ENCODE measurements at regions not wholly inside any gene's neighbourhood (a gene's known extent, or its start where the extent isn't known, plus 50 kb on each side); places are given as distances from the start of the nearest gene placed in this dataset.

DNA sequence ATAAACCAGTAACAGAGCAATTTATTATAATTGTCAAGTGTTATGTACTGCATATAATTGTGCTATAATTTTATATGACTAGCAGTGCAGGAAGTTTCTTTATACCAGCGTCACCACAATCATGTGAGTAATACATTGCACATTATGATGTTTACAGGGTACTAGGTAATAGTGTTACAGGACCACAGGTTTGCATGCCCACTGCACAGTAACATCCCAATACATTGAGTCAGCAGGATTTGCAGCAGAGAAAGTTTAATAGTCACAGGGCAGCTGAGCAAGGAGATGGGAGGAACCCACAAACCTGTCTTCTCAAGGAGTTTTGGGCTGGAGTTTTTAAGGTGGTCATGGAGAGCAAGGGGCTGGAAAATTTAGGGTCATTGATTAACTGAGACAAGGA lies 1042.9 kb upstream of the ACVR2A start:
- no peak for TF ChIP-seq CTCF (IDR thresholded peaks at IDR 0.05)
- TF ChIP-seq EZH2 (IDR thresholded peaks at IDR 0.05; ENCODE audit: borderline replicate concordance, insufficient read depth, low read depth, low read length, poor library complexity, severe bottlenecking): no peak
- POLR2A ChIA-PET: no interaction called here
- no peaks in the 10 kb centered on the region for H3K4me1 Mint-ChIP-seq
- intact Hi-C loops (cut with micrococcal nuclease): no loop called here
- no peak overlapping the region for H3K27ac ChIP-seq (ENCODE audit: low read length in 2 of 2)
- H3K27me3 Mint-ChIP-seq: no peaks in the 10 kb centered on the region
- H2AFZ ChIP-seq (ENCODE audit: insufficient read depth, low read depth, low read length, poor library complexity, severe bottlenecking): no peak overlapping the region
- no peaks in the 10 kb centered on the region for H3K4me1 ChIP-seq (ENCODE audit: control insufficient read depth in 2 of 2, insufficient read depth in 2 of 2, low read length in 2 of 2)
- peaks cover 0 to 2% (median 0%) of the 10 kb centered on the region in 3 donors for H3K9me3 ChIP-seq (ENCODE audit: control extremely low read depth in 1 of 3, control insufficient read depth in 2 of 3, insufficient read depth in 1 of 3, low read length in 2 of 3)
- no peak overlapping the region for H3K4me3 Mint-ChIP-seq
- no CpG with 5 or more reads among the region's 1 CpG for WGBS (ENCODE audit: insufficient coverage)
- H4K20me1 ChIP-seq (ENCODE audit: control insufficient read depth, insufficient read depth, low read length, poor library complexity, severe bottlenecking): no peaks in the 10 kb centered on the region
- no peaks in the 10 kb centered on the region for H3K36me3 ChIP-seq (replicated peaks in 1 of 2; ENCODE audit: control extremely low read depth in 1 of 2, control insufficient read depth in 1 of 2, extremely low read depth in 1 of 2, insufficient read depth in 2 of 2, low read length in 1 of 2)
- peaks cover 2% of the 10 kb centered on the region for H3K9me3 Mint-ChIP-seq (ENCODE audit: insufficient read depth)
- H3K27ac Mint-ChIP-seq: no peak overlapping the region
- H3K79me2 ChIP-seq (ENCODE audit: control insufficient read depth, insufficient read depth, low read length): no peaks in the 10 kb centered on the region
- H3K4me2 ChIP-seq (replicated peaks; ENCODE audit: low read depth, low read length, poor library complexity, severe bottlenecking): no peak overlapping the region
- H3K4me3 ChIP-seq (ENCODE audit: control extremely low read depth in 1 of 5, extremely low read depth in 1 of 5, insufficient read depth in 1 of 5, low read depth in 2 of 5, low read length in 4 of 5): no peak overlapping the region
- ATAC-seq (ENCODE audit: low read depth) (no peak), DNase-seq (no peak)
- H3K27me3 ChIP-seq (replicated peaks in 1 of 4; ENCODE audit: control extremely low read depth in 1 of 4, control insufficient read depth in 3 of 4, insufficient read depth in 4 of 4, low read length in 3 of 4): no peaks in the 10 kb centered on the region
- H3K9ac ChIP-seq (ENCODE audit: low read length): no peak overlapping the region
- CTCF ChIA-PET: no interaction called here

- H3K36me3 ChIP-seq (replicated peaks in 1 of 2; ENCODE audit: control extremely low read depth in 1 of 2, control insufficient read depth in 1 of 2, extremely low read depth in 1 of 2, insufficient read depth in 2 of 2, low read length in 1 of 2): no peaks in the 10 kb centered on the region
- no peak for ATAC-seq (ENCODE audit: low read depth)
- H3K4me3 Mint-ChIP-seq: no peak overlapping the region
These were observed 1058.4 kb upstream of the ACVR2A start for GRCh38 chr2:146786396-146786795.

More at GRCh38 chr2:146786396-146786795, 1058.4 kb upstream of the ACVR2A start:
- no peak overlapping the region for H3K4me2 ChIP-seq (replicated peaks; ENCODE audit: low read depth, low read length, poor library complexity, severe bottlenecking)
- no peak overlapping the region for H3K27ac Mint-ChIP-seq
- H3K27me3 Mint-ChIP-seq: no peaks in the 10 kb centered on the region
- H2AFZ ChIP-seq (ENCODE audit: insufficient read depth, low read depth, low read length, poor library complexity, severe bottlenecking): no peak overlapping the region
- H3K9ac ChIP-seq (ENCODE audit: low read length): no peak overlapping the region
- H3K9me3 ChIP-seq (ENCODE audit: control extremely low read depth in 1 of 3, control insufficient read depth in 2 of 3, insufficient read depth in 1 of 3, low read length in 2 of 3): peaks cover 0 to 8% (median 0%) of the 10 kb centered on the region in 3 donors
- H3K27me3 ChIP-seq (replicated peaks in 1 of 4; ENCODE audit: control extremely low read depth in 1 of 4, control insufficient read depth in 3 of 4, insufficient read depth in 4 of 4, low read length in 3 of 4): no peaks in the 10 kb centered on the region
- DNase-seq: no peak
- no peaks in the 10 kb centered on the region for H3K4me1 ChIP-seq (ENCODE audit: control insufficient read depth in 2 of 2, insufficient read depth in 2 of 2, low read length in 2 of 2)
- H3K27ac ChIP-seq (ENCODE audit: low read length in 2 of 2): no peak overlapping the region
- H3K4me1 Mint-ChIP-seq: no peaks in the 10 kb centered on the region
- no peak for TF ChIP-seq EZH2 (IDR thresholded peaks at IDR 0.05; ENCODE audit: borderline replicate concordance, insufficient read depth, low read depth, low read length, poor library complexity, severe bottlenecking)
- no peak for TF ChIP-seq CTCF (IDR thresholded peaks at IDR 0.05)
- intact Hi-C loops (cut with micrococcal nuclease): no loop called here
- no peaks in the 10 kb centered on the region for H4K20me1 ChIP-seq (ENCODE audit: control insufficient read depth, insufficient read depth, low read length, poor library complexity, severe bottlenecking)
- CTCF ChIA-PET: no interaction called here
- H3K9me3 Mint-ChIP-seq (ENCODE audit: insufficient read depth): peaks cover 4% of the 10 kb centered on the region
- H3K4me3 ChIP-seq (ENCODE audit: control extremely low read depth in 1 of 5, extremely low read depth in 1 of 5, insufficient read depth in 1 of 5, low read depth in 2 of 5, low read length in 4 of 5): no peak overlapping the region
- H3K79me2 ChIP-seq (ENCODE audit: control insufficient read depth, insufficient read depth, low read length): no peaks in the 10 kb centered on the region
- POLR2A ChIA-PET: no interaction called here
- WGBS (ENCODE audit: insufficient coverage): no CpG with 5 or more reads among the region's 2 CpGs
